ENCODE measurements at regions not wholly inside any gene's neighbourhood (a gene's known extent, or its start where the extent isn't known, plus 50 kb on each side); places are given as distances from the start of the nearest gene placed in this dataset.

DNA sequence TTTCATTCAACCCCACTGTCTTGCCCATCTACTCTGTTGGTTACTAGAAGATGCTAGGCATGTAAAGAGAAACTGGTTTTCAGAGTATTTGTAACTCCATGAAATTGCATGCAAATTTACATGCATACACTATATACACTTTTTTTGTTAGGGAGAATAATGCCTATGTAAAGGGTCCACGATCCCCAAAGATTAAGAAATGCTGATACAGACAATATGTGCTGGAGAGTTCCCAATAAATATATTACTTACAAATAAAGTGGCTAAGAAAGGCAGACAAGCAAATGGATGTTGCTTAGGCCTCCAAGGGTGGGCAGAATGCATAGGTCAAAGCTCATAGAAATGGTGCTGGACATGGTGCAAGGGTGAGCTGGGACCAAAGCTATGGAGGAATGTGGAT, 109.6 kb upstream of the NHSL1 start:
- TF ChIP-seq MYC (IDR thresholded peaks at IDR 0.05; ENCODE audit: low read depth, low read length): no peak
- TF ChIP-seq, protein P1, sequence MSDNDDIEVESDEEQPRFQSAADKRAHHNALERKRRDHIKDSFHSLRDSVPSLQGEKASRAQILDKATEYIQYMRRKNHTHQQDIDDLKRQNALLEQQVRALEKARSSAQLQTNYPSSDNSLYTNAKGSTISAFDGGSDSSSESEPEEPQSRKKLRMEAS (IDR thresholded peaks at IDR 0.05; ENCODE audit: insufficient read depth, insufficient read length): no peak
- no peak for TF ChIP-seq GATA2 (IDR thresholded peaks at IDR 0.05; ENCODE audit: insufficient read depth, insufficient read length, low read depth, low read length)
- CTCF ChIA-PET: no interaction called here
- no peak for DNase-seq (ENCODE audit: low read depth, low spot score)
- Histone ChIP-seq H3K9ac (replicated peaks; ENCODE audit: extremely low read depth, insufficient read depth, low read length) (no peak overlapping the region), H3K79me2 (ENCODE audit: control insufficient read depth, insufficient read depth, low read length) (peaks cover 59% of the 10 kb centered on the region), H3K4me1 (ENCODE audit: control insufficient read depth, extremely low read depth, insufficient read depth, low read length) (peaks cover 6% of the 10 kb centered on the region), H4K20me1 (replicated peaks; ENCODE audit: control insufficient read depth, extremely low read depth, insufficient read depth, low read length) (no peaks in the 10 kb centered on the region), H3K9me3 (replicated peaks; ENCODE audit: control insufficient read depth, insufficient read depth, low read length) (no peaks in the 10 kb centered on the region), H3K4me3 (replicated peaks in 1 of 3; ENCODE audit: insufficient read depth in 1 of 3, low read depth in 1 of 3, low read length in 3 of 3) (no peak overlapping the region), H2AFZ (ENCODE audit: low read depth, low read length) (no peak overlapping the region), H3K27ac (ENCODE audit: insufficient read depth, low read depth, low read length) (no peak overlapping the region), H3K9me1 (replicated peaks; ENCODE audit: control insufficient read depth, extremely low read depth, insufficient read depth, low read length) (no peaks in the 10 kb centered on the region), H3K27me3 (ENCODE audit: control insufficient read depth in 2 of 2, insufficient read depth in 2 of 2, low read length in 2 of 2) (no peaks in the 10 kb centered on the region), H3K4me2 (ENCODE audit: insufficient read depth, low read length) (no peak overlapping the region), H3K36me3 (ENCODE audit: control insufficient read depth in 2 of 2, extremely low read depth in 1 of 2, insufficient read depth in 2 of 2, low read length in 2 of 2) (no peaks in the 10 kb centered on the region)
- BruUV-seq (replicated peaks): no TSS peak
- intact Hi-C loops (cut with micrococcal nuclease): no loop called here
- POLR2A ChIA-PET: no interaction called here
- no peak for FAIRE-seq
- dilution Hi-C loops (cut with MboI; ENCODE audit: extremely low pct_ligation_motif_present, low sequenced_read_pairs): no loop called here

DNA sequence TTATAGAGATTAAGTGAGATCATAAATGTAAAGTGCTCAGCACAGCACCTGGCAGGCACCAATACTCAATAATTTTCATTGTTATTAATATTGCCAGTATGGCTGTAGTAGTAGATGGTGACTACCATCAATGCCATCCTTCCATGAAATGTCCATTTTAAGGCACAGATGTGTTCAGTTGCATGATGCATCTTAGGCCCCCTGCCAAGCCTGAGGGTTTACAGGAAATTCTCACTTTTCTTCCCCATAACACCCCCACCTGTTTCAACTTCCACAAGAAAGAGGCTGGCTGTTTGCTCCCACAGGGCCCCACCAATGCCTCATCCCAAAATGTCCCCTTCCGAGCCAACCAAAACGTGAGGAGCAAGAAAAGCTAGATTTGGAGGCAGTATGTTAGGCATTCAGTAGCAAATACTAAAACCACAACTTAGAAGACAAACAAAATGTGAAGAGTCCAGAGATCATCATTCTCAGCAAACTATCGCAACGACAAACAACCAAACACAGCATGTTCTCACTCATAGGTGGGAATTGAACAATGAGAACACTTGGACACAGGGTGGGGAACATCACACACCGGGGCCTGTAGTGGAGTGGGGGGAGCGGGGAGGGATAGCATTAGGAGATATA, 110.6 kb upstream of the NHSL1 start:
- no peaks in the 10 kb centered on the region for H3K9me3 ChIP-seq (replicated peaks; ENCODE audit: control insufficient read depth, insufficient read depth, low read length)
- no peaks in the 10 kb centered on the region for H3K36me3 ChIP-seq (ENCODE audit: control insufficient read depth in 2 of 2, extremely low read depth in 1 of 2, insufficient read depth in 2 of 2, low read length in 2 of 2)
- DNase-seq (ENCODE audit: low read depth, low spot score): no peak
- no peaks in the 10 kb centered on the region for H3K27me3 ChIP-seq (ENCODE audit: control insufficient read depth in 2 of 2, insufficient read depth in 2 of 2, low read length in 2 of 2)
- ChIA-PET POLR2A (no interaction called here), CTCF (no interaction called here)
- no peak overlapping the region for H3K4me2 ChIP-seq (ENCODE audit: insufficient read depth, low read length)
- H3K9me1 ChIP-seq (replicated peaks; ENCODE audit: control insufficient read depth, extremely low read depth, insufficient read depth, low read length): no peaks in the 10 kb centered on the region
- H3K4me3 ChIP-seq (replicated peaks in 1 of 3; ENCODE audit: insufficient read depth in 1 of 3, low read depth in 1 of 3, low read length in 3 of 3): no peak overlapping the region
- H3K4me1 ChIP-seq (ENCODE audit: control insufficient read depth, extremely low read depth, insufficient read depth, low read length): peaks cover 12% of the 10 kb centered on the region
- dilution Hi-C loops (cut with MboI; ENCODE audit: extremely low pct_ligation_motif_present, low sequenced_read_pairs) (no loop called here), intact Hi-C loops (cut with micrococcal nuclease) (no loop called here)
- no peak overlapping the region for H3K27ac ChIP-seq (ENCODE audit: insufficient read depth, low read depth, low read length)
- peaks cover 65% of the 10 kb centered on the region for H3K79me2 ChIP-seq (ENCODE audit: control insufficient read depth, insufficient read depth, low read length)
- FAIRE-seq: no peak
- no peak overlapping the region for H3K9ac ChIP-seq (replicated peaks; ENCODE audit: extremely low read depth, insufficient read depth, low read length)
- H2AFZ ChIP-seq (ENCODE audit: low read depth, low read length): no peak overlapping the region
- H4K20me1 ChIP-seq (replicated peaks; ENCODE audit: control insufficient read depth, extremely low read depth, insufficient read depth, low read length): peaks cover 2% of the 10 kb centered on the region
- TF ChIP-seq, protein P1 (IDR thresholded peaks at IDR 0.05; ENCODE audit: insufficient read depth, insufficient read length): no peak
- TF ChIP-seq JUN (IDR thresholded peaks at IDR 0.05; ENCODE audit: borderline replicate concordance, insufficient read depth, insufficient read length, low read depth) (no peak), FOS (IDR thresholded peaks at IDR 0.05; ENCODE audit: borderline replicate concordance, insufficient read depth, low read length) (no peak), POLR2A (IDR thresholded peaks at IDR 0.05; ENCODE audit: low read depth, low read length) (no peak), EZH2 (IDR thresholded peaks at IDR 0.05; ENCODE audit: borderline replicate concordance, low read depth, low read length, severe bottlenecking) (no peak), POLR2AphosphoS5 (IDR thresholded peaks at IDR 0.05; ENCODE audit: insufficient read depth, low read depth, low read length) (no peak), MYC (IDR thresholded peaks at IDR 0.05; ENCODE audit: low read depth, low read length) (no peak), GATA2 (IDR thresholded peaks at IDR 0.05; ENCODE audit: insufficient read depth, insufficient read length, low read depth, low read length) (no peak)
- TF ChIP-seq, protein P2, sequence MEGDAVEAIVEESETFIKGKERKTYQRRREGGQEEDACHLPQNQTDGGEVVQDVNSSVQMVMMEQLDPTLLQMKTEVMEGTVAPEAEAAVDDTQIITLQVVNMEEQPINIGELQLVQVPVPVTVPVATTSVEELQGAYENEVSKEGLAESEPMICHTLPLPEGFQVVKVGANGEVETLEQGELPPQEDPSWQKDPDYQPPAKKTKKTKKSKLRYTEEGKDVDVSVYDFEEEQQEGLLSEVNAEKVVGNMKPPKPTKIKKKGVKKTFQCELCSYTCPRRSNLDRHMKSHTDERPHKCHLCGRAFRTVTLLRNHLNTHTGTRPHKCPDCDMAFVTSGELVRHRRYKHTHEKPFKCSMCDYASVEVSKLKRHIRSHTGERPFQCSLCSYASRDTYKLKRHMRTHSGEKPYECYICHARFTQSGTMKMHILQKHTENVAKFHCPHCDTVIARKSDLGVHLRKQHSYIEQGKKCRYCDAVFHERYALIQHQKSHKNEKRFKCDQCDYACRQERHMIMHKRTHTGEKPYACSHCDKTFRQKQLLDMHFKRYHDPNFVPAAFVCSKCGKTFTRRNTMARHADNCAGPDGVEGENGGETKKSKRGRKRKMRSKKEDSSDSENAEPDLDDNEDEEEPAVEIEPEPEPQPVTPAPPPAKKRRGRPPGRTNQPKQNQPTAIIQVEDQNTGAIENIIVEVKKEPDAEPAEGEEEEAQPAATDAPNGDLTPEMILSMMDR (IDR thresholded peaks at IDR 0.05; ENCODE audit: extremely low read depth in 1 of 2, insufficient read depth in 1 of 2, low read depth in 1 of 2, low read length in 2 of 2): no peak
- BruUV-seq (replicated peaks): no TSS peak

All from endothelial cell of umbilical vein (primary cell).